ENCODE measurements at regions not wholly inside any gene's neighbourhood (a gene's known extent, or its start where the extent isn't known, plus 50 kb on each side); places are given as distances from the start of the nearest gene placed in this dataset.
"Not testable (repeated sequence)": the region's sequence is repeated elsewhere in the genome, so short reads cannot be mapped to it uniquely, and the experiment has no call there.

- DNase-seq (ENCODE audit: low spot score), result no peak
Measured at GRCh38 chr13:50156561-50157127, 141.4 kb downstream of the KCNRG start.

DNA sequence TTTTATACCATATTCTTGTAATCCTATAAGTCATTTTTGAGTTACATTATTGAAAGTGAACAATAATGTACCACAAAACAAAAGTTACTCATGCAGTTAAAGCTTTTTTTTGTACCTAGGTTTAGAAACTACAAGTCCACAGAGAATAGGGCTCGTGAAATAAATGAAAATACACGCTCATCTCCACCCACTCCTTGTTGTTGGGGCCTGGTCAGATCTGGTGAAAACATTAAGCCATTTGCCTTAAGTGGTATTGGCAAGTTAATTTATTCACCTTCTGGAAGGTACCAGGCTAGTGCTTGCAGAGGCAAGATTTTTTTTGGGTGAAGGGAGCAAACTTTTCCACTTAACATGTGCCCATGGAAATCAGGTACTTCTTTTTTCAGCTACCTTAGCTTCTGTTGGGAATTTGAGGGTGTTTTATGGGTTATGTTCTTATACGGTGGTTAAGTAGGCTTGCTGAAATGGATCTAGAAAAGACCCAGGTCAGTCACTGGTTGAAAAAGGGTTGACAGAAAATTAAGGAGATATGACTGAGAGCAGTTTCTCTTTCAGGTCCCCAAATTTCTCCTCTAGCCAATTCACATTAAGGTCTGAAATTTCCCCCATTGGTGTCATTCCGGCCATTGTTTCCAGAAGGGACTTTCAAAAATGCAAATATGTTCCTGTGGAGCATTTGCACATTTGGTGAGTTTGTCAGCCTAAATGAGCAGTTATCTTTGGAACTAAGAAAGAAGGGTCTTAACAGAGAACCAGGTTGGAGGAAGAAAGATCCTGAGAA, 143.3 kb downstream of the KCNRG start:
- DNase-seq (ENCODE audit: low spot score), result no peak

GRCh38 chr13:50159607-50160006, 144.4 kb downstream of the KCNRG start:
- DNase-seq (ENCODE audit: low spot score), result no peak

GRCh38 chr13:50161052-50161451, 145.8 kb downstream of the KCNRG start:
- DNase-seq (ENCODE audit: low spot score), result no peak

GRCh38 chr13:50162001-50162400, 146.8 kb downstream of the KCNRG start:
- no peak for DNase-seq (ENCODE audit: low spot score)

DNA sequence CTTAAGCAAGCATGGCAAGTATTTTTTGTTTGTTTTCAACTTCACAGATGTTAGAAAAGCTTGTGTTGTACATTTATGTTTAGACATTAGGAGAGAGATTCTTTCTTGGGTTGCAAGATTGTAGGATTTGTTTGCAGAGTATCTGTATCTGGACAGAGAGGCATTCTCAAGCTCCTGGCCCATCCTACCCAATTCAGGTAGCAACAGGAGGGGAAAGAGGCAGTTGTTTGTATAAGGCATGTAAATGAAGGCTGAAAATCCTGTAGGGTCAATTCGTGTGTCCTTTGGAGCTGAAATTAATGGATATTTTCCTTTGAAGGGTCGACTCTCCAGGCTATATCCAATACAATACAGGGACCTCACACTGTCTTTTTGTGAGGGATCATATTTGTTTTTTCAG, 147.3 kb downstream of the KCNRG start:
- DNase-seq (ENCODE audit: low spot score), result no peak

- DNase-seq (ENCODE audit: low spot score), result peak; percentile 11
Measured at GRCh38 chr13:50167224-50167947, 152.1 kb downstream of the KCNRG start.

- DNase-seq (ENCODE audit: low spot score), result no peak
Measured at GRCh38 chr13:50167967-50168366, 152.7 kb downstream of the KCNRG start.

GRCh38 chr13:50168786-50169185, 153.5 kb downstream of the KCNRG start:
- DNase-seq (ENCODE audit: low spot score), result no peak

DNA sequence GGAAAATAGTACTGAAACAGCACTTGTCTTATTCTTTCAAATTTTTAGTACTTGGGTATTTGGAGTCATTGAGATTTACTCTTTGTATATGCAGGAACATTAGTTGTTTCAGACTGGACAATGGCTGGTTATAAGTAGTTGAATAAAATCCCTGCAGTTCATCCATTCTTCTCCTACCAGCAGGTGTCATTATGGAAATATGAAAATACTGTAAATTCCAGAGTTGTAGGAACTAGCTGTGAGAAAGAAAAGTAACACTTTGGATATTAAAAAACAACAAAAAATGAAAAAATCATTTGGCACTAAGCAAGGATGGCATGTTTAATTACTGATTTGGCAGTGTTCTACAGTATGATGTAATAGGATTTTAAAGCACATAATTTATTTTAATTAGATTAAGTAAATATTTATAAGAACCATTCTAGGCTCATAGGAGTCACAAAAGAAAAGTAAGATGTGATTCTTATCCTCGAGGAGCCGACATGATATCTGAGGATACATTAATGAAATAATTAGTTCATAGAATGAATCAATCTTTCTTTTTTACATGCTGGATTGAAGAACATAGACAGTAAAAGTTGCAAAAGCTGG, 155.3 kb downstream of the KCNRG start:
- DNase-seq (ENCODE audit: low spot score), result no peak

- DNase-seq (ENCODE audit: low spot score), result no peak
Measured at GRCh38 chr13:50171590-50172282, 156.5 kb downstream of the KCNRG start.

- not testable (repeated sequence) for DNase-seq (ENCODE audit: low spot score)
Measured at GRCh38 chr13:50173045-50173444, 157.8 kb downstream of the KCNRG start.

DNA sequence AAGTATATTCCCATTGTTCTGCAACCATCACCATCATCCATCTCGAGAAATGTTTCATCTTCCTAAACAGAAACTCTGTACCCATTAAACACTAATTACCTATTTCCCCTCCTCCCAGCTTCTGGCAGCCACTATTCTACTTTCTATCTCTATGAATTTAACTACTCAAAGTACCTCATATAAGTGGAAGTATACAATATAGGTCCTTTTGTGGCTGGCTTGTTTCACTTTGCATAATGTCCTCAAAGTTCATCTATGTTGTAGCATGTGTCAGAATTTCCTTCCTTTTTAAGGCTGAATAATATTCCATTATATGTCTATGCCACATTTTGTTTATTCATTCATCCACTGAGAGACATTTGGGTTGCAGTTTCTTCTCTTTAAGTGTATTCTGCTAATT, 159.4 kb downstream of the KCNRG start:
- DNase-seq (ENCODE audit: low spot score), result no peak

- no peak for DNase-seq (ENCODE audit: low spot score)
Measured at GRCh38 chr13:50179977-50180376, 164.7 kb downstream of the KCNRG start.

GRCh38 chr13:50185769-50186763, 170.8 kb downstream of the KCNRG start:
- DNase-seq (ENCODE audit: low spot score), result not testable (repeated sequence)

GRCh38 chr13:50187352-50188029, 172.2 kb downstream of the KCNRG start:
- DNase-seq (ENCODE audit: low spot score), result no peak

GRCh38 chr13:50188696-50189095, 173.5 kb downstream of the KCNRG start:
- no peak for DNase-seq (ENCODE audit: low spot score)

DNA sequence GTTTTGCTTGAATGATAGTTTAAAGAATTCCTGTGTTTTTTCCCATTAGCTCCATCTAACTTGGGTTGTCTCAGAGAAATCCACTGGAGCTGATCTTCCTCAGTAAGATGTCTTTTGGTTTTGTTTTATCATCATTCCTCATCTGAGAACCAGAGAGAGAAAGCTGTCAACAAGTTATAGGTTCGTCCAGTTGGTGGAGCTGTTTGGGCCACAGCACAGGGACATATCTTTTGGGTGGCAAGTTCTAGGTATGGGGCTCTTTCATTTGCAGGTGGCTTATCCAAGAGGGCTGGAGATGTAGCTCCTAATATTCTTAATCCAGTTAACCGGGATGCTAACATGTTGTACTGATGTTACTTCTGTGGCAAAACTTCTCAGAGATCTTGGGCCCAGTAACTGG, 174.2 kb downstream of the KCNRG start:
- DNase-seq (ENCODE audit: low spot score), result peak; percentile 22

- DNase-seq (ENCODE audit: low spot score), result no peak
Measured at GRCh38 chr13:50191004-50191403, 175.8 kb downstream of the KCNRG start.

GRCh38 chr13:50192272-50192813, 177.1 kb downstream of the KCNRG start:
- no peak for DNase-seq (ENCODE audit: low spot score)

All from NAMALWA (cell line).